Activated CD8-positive, alpha-beta T cell treated with anti-CD3 and anti-CD28 coated beads for 36 hours (primary cell): ENCODE measurements at regions not wholly inside any gene's neighbourhood (a gene's known extent, or its start where the extent isn't known, plus 50 kb on each side); places are given as distances from the start of the nearest gene placed in this dataset.

Experiments used
- ATAC-seq: fragments of 200-7000 bp; cut with Tn5 transposase; one replicate; pipeline ENCODE4 v1.10.0; 2021; ENCODE audit warnings: mild to moderate bottlenecking, moderate library complexity
- CTCF ChIA-PET: fragments of 350-600 bp; sonication (Branson Sonifier 250); formaldehyde crosslinking; loops from one replicate; lab custom pipeline; 2021; ENCODE audit warnings: antibody characterized with exemption; lab: Charles Lee
- POLR2A ChIA-PET: fragments of 350-600 bp; sonication (Branson Sonifier 250); formaldehyde crosslinking; loops from one replicate; lab custom pipeline; 2021; ENCODE audit warnings: antibody characterized with exemption; lab: Charles Lee
- DNase-seq: peaks from one replicate; pipeline ENCODE4 v3.0.0-alpha.2; 2020
- H3K27ac Mint-ChIP-seq: one replicate; pipeline ENCODE4 v1.8.0; 2021; ENCODE audit warnings: mild to moderate bottlenecking, mixed read lengths
- H3K27me3 Mint-ChIP-seq: one replicate; pipeline ENCODE4 v1.8.0; 2021; ENCODE audit warnings: mixed read lengths
- H3K36me3 Mint-ChIP-seq: one replicate; pipeline ENCODE4 v1.8.0; 2021; ENCODE audit warnings: low read depth, mixed read lengths
- H3K4me1 Mint-ChIP-seq: one replicate; pipeline ENCODE4 v1.8.0; 2021; ENCODE audit warnings: low read depth, mixed read lengths
- H3K4me3 Mint-ChIP-seq: one replicate; pipeline ENCODE4 v1.8.0; 2021; ENCODE audit warnings: mild to moderate bottlenecking, moderate library complexity, mixed read lengths
- H3K9me3 Mint-ChIP-seq: one replicate; pipeline ENCODE4 v1.8.0; 2021; ENCODE audit warnings: mixed read lengths
- intact Hi-C: fragments of 100-400 bp; cut with micrococcal nuclease; formaldehyde crosslinking; loops from one replicate; pipeline ENCODE4 v1.10.0; 2022
- TF ChIP-seq, protein P1 (sequence below): fragments of 200-600 bp; IDR thresholded peaks from one replicate; pipeline ENCODE4 v1.8.0; 2022; ENCODE audit warnings: antibody characterized with exemption, mild to moderate bottlenecking

- ChIA-PET CTCF (no interaction called here), POLR2A (interaction anchor here (0.6 kb wide), 1 partner anchor 1706 kb away, joined by 4 read pairs; no protein-coding TSS in a partner anchor)
- intact Hi-C loops: no loop called here
- no peaks in the 10 kb centered on the region for H3K4me1 Mint-ChIP-seq
- TF ChIP-seq, protein P1, sequence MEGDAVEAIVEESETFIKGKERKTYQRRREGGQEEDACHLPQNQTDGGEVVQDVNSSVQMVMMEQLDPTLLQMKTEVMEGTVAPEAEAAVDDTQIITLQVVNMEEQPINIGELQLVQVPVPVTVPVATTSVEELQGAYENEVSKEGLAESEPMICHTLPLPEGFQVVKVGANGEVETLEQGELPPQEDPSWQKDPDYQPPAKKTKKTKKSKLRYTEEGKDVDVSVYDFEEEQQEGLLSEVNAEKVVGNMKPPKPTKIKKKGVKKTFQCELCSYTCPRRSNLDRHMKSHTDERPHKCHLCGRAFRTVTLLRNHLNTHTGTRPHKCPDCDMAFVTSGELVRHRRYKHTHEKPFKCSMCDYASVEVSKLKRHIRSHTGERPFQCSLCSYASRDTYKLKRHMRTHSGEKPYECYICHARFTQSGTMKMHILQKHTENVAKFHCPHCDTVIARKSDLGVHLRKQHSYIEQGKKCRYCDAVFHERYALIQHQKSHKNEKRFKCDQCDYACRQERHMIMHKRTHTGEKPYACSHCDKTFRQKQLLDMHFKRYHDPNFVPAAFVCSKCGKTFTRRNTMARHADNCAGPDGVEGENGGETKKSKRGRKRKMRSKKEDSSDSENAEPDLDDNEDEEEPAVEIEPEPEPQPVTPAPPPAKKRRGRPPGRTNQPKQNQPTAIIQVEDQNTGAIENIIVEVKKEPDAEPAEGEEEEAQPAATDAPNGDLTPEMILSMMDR: no peak
- H3K36me3 Mint-ChIP-seq: no peaks in the 10 kb centered on the region
- no peaks in the 10 kb centered on the region for H3K27me3 Mint-ChIP-seq
- ATAC-seq (no peak), DNase-seq (no peak)
- H3K27ac Mint-ChIP-seq: no peak overlapping the region
- H3K4me3 Mint-ChIP-seq: no peak overlapping the region
- peaks cover 2% of the 10 kb centered on the region for H3K9me3 Mint-ChIP-seq
Measured at GRCh38 chr2:4882421-4882820, 809.8 kb upstream of the SOX11 start.

DNA sequence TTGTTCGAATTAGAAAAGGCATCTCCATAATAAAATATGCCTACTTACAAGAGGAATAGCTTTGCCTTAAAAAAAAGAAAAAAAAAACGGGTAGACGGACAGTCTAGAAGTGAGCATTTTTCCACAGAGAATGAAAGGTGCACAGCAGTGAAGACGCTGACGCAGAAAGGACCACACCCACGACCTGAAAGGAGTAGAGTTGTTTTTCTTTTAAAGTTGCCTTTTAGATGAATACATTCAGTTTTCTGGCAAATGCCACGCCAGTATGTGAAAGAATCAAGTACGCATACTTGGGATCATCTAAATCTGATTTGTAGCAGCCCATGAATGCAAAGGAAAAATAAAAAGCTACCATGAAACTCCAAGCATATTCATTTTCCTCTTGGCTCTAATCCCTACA, 809.2 kb upstream of the SOX11 start:
- Mint-ChIP-seq H3K36me3 (no peaks in the 10 kb centered on the region), H3K4me1 (no peaks in the 10 kb centered on the region), H3K27me3 (no peaks in the 10 kb centered on the region), H3K4me3 (no peak overlapping the region), H3K27ac (no peak overlapping the region), H3K9me3 (peaks cover 2% of the 10 kb centered on the region)
- intact Hi-C loops: no loop called here
- TF ChIP-seq, protein P1: no peak
- no peak for ATAC-seq
- DNase-seq: no peak
- CTCF ChIA-PET: no interaction called here
- POLR2A ChIA-PET: no interaction called here

DNA sequence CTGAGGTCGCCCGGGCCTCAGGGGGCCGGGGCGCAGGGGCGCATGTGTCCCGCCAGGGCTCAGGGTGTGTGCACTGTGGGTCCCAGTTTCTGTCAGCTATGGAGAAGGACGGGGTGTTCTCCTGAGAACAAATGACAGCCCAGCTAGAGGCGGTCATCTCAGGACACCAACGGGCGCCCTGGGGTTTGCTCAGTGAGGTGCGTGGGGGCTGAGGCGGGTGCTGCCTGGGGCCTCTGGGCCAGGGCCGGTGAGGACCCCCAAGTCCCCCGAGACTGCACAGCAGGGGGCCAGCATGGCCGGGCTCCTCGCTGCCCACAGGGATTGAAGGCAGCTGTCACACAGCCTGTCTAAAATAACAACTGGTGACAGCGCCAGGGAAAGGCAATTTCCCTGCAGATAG, 808.8 kb upstream of the SOX11 start:
- ChIA-PET POLR2A (no interaction called here), CTCF (no interaction called here)
- TF ChIP-seq, protein P1: no peak
- H3K4me3 Mint-ChIP-seq: no peak overlapping the region
- H3K4me1 Mint-ChIP-seq: no peaks in the 10 kb centered on the region
- H3K27me3 Mint-ChIP-seq: no peaks in the 10 kb centered on the region
- no peaks in the 10 kb centered on the region for H3K36me3 Mint-ChIP-seq
- DNase-seq (no peak), ATAC-seq (no peak)
- peaks cover 2% of the 10 kb centered on the region for H3K9me3 Mint-ChIP-seq
- intact Hi-C loops: no loop called here
- no peak overlapping the region for H3K27ac Mint-ChIP-seq

GRCh38 chr2:4884117-4884571, 808.0 kb upstream of the SOX11 start:
- ATAC-seq: no peak
- POLR2A ChIA-PET: no interaction called here

DNA sequence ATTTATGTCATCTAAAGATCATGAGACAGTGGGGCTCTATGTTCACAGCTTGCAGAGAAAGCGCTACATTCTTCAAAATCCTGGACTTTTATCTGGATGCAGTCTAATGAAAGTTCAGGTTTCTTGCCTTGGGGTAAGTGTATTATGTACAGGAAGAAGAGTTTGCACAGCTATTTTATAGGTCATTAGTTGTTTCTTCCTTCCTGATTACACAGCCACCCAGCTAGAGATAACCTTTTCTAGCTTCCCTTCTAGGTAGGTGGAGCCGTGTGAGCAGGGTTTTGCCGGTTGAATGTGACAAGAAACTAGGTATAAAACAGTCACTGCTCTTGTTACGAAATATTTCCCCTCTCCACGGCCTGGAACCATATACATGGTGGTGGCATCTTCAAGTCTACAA, 800.8 kb upstream of the SOX11 start:
- CTCF ChIA-PET: no interaction called here
- Mint-ChIP-seq H3K27me3 (no peaks in the 10 kb centered on the region), H3K9me3 (no peaks in the 10 kb centered on the region), H3K27ac (no peak overlapping the region), H3K4me3 (no peak overlapping the region), H3K4me1 (no peaks in the 10 kb centered on the region), H3K36me3 (no peaks in the 10 kb centered on the region)
- no peak for DNase-seq
- intact Hi-C loops: no loop called here
- TF ChIP-seq, protein P1: no peak
- no peak for ATAC-seq
- POLR2A ChIA-PET: no interaction called here

More at GRCh38 chr2:4884117-4884571, 808.0 kb upstream of the SOX11 start:
- H3K4me3 Mint-ChIP-seq: no peak overlapping the region
- no peaks in the 10 kb centered on the region for H3K4me1 Mint-ChIP-seq
- CTCF ChIA-PET: no interaction called here
- no peak overlapping the region for H3K27ac Mint-ChIP-seq
- no peaks in the 10 kb centered on the region for H3K27me3 Mint-ChIP-seq
- DNase-seq: no peak
- intact Hi-C loops: no loop called here
- TF ChIP-seq, protein P1: no peak
- peaks cover 2% of the 10 kb centered on the region for H3K9me3 Mint-ChIP-seq
- no peaks in the 10 kb centered on the region for H3K36me3 Mint-ChIP-seq
